ENCODE measurements at regions not wholly inside any gene's neighbourhood (a gene's known extent, or its start where the extent isn't known, plus 50 kb on each side); places are given as distances from the start of the nearest gene placed in this dataset.
"Not testable (repeated sequence)": the region's sequence is repeated elsewhere in the genome, so short reads cannot be mapped to it uniquely, and the experiment has no call there.

- no peak for TF ChIP-seq CTCF (IDR thresholded peaks at IDR 0.05; ENCODE audit: low read depth, low read length)
- no peak for DNase-seq (ENCODE audit: extremely low read depth, low read depth)
These were observed 995.4 kb downstream of the MAT2B start for GRCh38 chr5:164500856-164501255.

- DNase-seq (ENCODE audit: extremely low read depth, low read depth), result no peak
- TF ChIP-seq CTCF (IDR thresholded peaks at IDR 0.05; ENCODE audit: low read depth, low read length), result no peak
These were observed 995.9 kb downstream of the MAT2B start for GRCh38 chr5:164501344-164501743.

- TF ChIP-seq CTCF (IDR thresholded peaks at IDR 0.05; ENCODE audit: low read depth, low read length), result peak; percentile 67
- peak; percentile 10 for DNase-seq (ENCODE audit: extremely low read depth, low read depth)
These were observed 998.8 kb downstream of the MAT2B start for GRCh38 chr5:164504141-164504772.

- no peak for DNase-seq (ENCODE audit: extremely low read depth, low read depth)
- no peak for TF ChIP-seq CTCF (IDR thresholded peaks at IDR 0.05; ENCODE audit: low read depth, low read length)
These were observed 1000.4 kb downstream of the MAT2B start for GRCh38 chr5:164505791-164506190.

- no peak for TF ChIP-seq CTCF (IDR thresholded peaks at IDR 0.05; ENCODE audit: low read depth, low read length)
- no peak for DNase-seq (ENCODE audit: extremely low read depth, low read depth)
These were observed 1012.8 kb downstream of the MAT2B start for GRCh38 chr5:164518067-164518740.

GRCh38 chr5:164518741-164519080 lies 1013.3 kb downstream of the MAT2B start:
- no peak for DNase-seq (ENCODE audit: extremely low read depth, low read depth)
- no peak for TF ChIP-seq CTCF (IDR thresholded peaks at IDR 0.05; ENCODE audit: low read depth, low read length)

GRCh38 chr5:164532235-164532900 lies 1026.9 kb downstream of the MAT2B start:
- no peak for TF ChIP-seq CTCF (IDR thresholded peaks at IDR 0.05; ENCODE audit: low read depth, low read length)
- no peak for DNase-seq (ENCODE audit: extremely low read depth, low read depth)

- not testable (repeated sequence) for DNase-seq (ENCODE audit: extremely low read depth, low read depth)
These were observed 1028.0 kb downstream of the MAT2B start for GRCh38 chr5:164533426-164533825.
